Umbilical cord (tissue), 1 donor: ENCODE measurements at regions not wholly inside any gene's neighbourhood (a gene's known extent, or its start where the extent isn't known, plus 50 kb on each side); places are given as distances from the start of the nearest gene placed in this dataset.
"Not testable (repeated sequence)": the region's sequence is repeated elsewhere in the genome, so short reads cannot be mapped to it uniquely, and the experiment has no call there.

Source experiments
- DNase-seq: peaks from one replicate; pipeline ENCODE4 v3.0.0-alpha.2; 2015; ENCODE audit warnings: low spot score

- no peak for DNase-seq
Measured at GRCh38 chr2:120624738-120625446, 110.8 kb upstream of the GLI2 start.

- no peak for DNase-seq
Measured at GRCh38 chr2:120625865-120626560, 109.7 kb upstream of the GLI2 start.

GRCh38 chr2:120626566-120626965 is 109.1 kb upstream of the GLI2 start:
- no peak for DNase-seq

GRCh38 chr2:120628248-120628647 is 107.4 kb upstream of the GLI2 start:
- no peak for DNase-seq

GRCh38 chr2:120629241-120629895 is 106.3 kb upstream of the GLI2 start:
- DNase-seq, result no peak

GRCh38 chr2:120630031-120630701 is 105.5 kb upstream of the GLI2 start:
- DNase-seq, result no peak

GRCh38 chr2:120631236-120631635 is 104.4 kb upstream of the GLI2 start:
- no peak for DNase-seq

GRCh38 chr2:120631724-120632123 is 103.9 kb upstream of the GLI2 start:
- DNase-seq, result peak; percentile 79

GRCh38 chr2:120632796-120633646 is 102.6 kb upstream of the GLI2 start:
- peak; percentile 70 for DNase-seq

GRCh38 chr2:120634533-120634932 is 101.1 kb upstream of the GLI2 start:
- DNase-seq, result no peak

GRCh38 chr2:120635146-120635545 is 100.5 kb upstream of the GLI2 start:
- DNase-seq, result no peak

- DNase-seq, result no peak
Measured at GRCh38 chr2:120637847-120638246, 97.8 kb upstream of the GLI2 start.

- DNase-seq, result no peak
Measured at GRCh38 chr2:120638450-120638849, 97.2 kb upstream of the GLI2 start.

GRCh38 chr2:120641366-120641771 is 94.3 kb upstream of the GLI2 start:
- DNase-seq, result no peak

GRCh38 chr2:120642646-120643045 is 93.0 kb upstream of the GLI2 start:
- no peak for DNase-seq

- DNase-seq, result no peak
Measured at GRCh38 chr2:120646994-120647393, 88.7 kb upstream of the GLI2 start.

GRCh38 chr2:120647487-120647886 is 88.2 kb upstream of the GLI2 start:
- no peak for DNase-seq

GRCh38 chr2:120649381-120649780 is 86.3 kb upstream of the GLI2 start:
- not testable (repeated sequence) for DNase-seq

GRCh38 chr2:120650022-120650644 is 85.5 kb upstream of the GLI2 start:
- no peak for DNase-seq

GRCh38 chr2:120651818-120652217 is 83.8 kb upstream of the GLI2 start:
- DNase-seq, result no peak

GRCh38 chr2:120653046-120653445 is 82.6 kb upstream of the GLI2 start:
- DNase-seq, result no peak
